ENCODE measurements at regions not wholly inside any gene's neighbourhood (a gene's known extent, or its start where the extent isn't known, plus 50 kb on each side); places are given as distances from the start of the nearest gene placed in this dataset.
"Not testable (repeated sequence)": the region's sequence is repeated elsewhere in the genome, so short reads cannot be mapped to it uniquely, and the experiment has no call there.

- ChIA-PET CTCF (no interaction called here), POLR2A (no interaction called here)
- Mint-ChIP-seq H3K27ac (no peak overlapping the region), H3K36me3 (no peaks in the 10 kb centered on the region), H3K4me1 (ENCODE audit: low read depth) (no peaks in the 10 kb centered on the region), H3K27me3 (peaks cover under 1% of the 10 kb centered on the region), H3K4me3 (no peak overlapping the region), H3K9me3 (no peaks in the 10 kb centered on the region)
- intact Hi-C loops (cut with micrococcal nuclease) = no loop called here
- DNase-seq = no peak
These were observed 137.1 kb upstream of the SFSWAP start for GRCh38 chr12:131573631-131574394.

GRCh38 chr12:131574395-131574771 lies 136.5 kb upstream of the SFSWAP start:
- Mint-ChIP-seq H3K9me3 (no peaks in the 10 kb centered on the region), H3K36me3 (no peaks in the 10 kb centered on the region), H3K4me3 (no peak overlapping the region), H3K4me1 (ENCODE audit: low read depth) (no peaks in the 10 kb centered on the region), H3K27me3 (peaks cover 2% of the 10 kb centered on the region), H3K27ac (no peak overlapping the region)
- intact Hi-C loops (cut with micrococcal nuclease) = no loop called here
- POLR2A ChIA-PET = no interaction called here
- CTCF ChIA-PET = no interaction called here
- DNase-seq = no peak

- Mint-ChIP-seq H3K27ac (no peak overlapping the region), H3K27me3 (peaks cover 2% of the 10 kb centered on the region), H3K4me1 (ENCODE audit: low read depth) (no peaks in the 10 kb centered on the region), H3K4me3 (no peak overlapping the region), H3K36me3 (no peaks in the 10 kb centered on the region), H3K9me3 (no peaks in the 10 kb centered on the region)
- ChIA-PET POLR2A (no interaction called here), CTCF (no interaction called here)
- intact Hi-C loops (cut with micrococcal nuclease) = no loop called here
- DNase-seq = no peak
These were observed 135.5 kb upstream of the SFSWAP start for GRCh38 chr12:131575371-131575770.

GRCh38 chr12:131576734-131577133 lies 134.2 kb upstream of the SFSWAP start:
- DNase-seq; H3K27ac Mint-ChIP-seq; H3K36me3 Mint-ChIP-seq; POLR2A ChIA-PET; H3K9me3 Mint-ChIP-seq; H3K4me3 Mint-ChIP-seq; intact Hi-C loops (cut with micrococcal nuclease); H3K27me3 Mint-ChIP-seq; CTCF ChIA-PET; H3K4me1 Mint-ChIP-seq (ENCODE audit: low read depth): not testable (repeated sequence)

- Mint-ChIP-seq H3K4me3 (no peak overlapping the region), H3K27me3 (peaks cover 2% of the 10 kb centered on the region), H3K27ac (no peak overlapping the region), H3K4me1 (ENCODE audit: low read depth) (no peaks in the 10 kb centered on the region), H3K9me3 (no peaks in the 10 kb centered on the region), H3K36me3 (no peaks in the 10 kb centered on the region)
- DNase-seq = no peak
- intact Hi-C loops (cut with micrococcal nuclease) = no loop called here
- CTCF ChIA-PET = no interaction called here
- POLR2A ChIA-PET = no interaction called here
These were observed 133.1 kb upstream of the SFSWAP start for GRCh38 chr12:131577766-131578165.

GRCh38 chr12:131578828-131579470 lies 131.9 kb upstream of the SFSWAP start:
- Mint-ChIP-seq H3K36me3 (no peaks in the 10 kb centered on the region), H3K27ac (no peak overlapping the region), H3K27me3 (peaks cover 2% of the 10 kb centered on the region), H3K4me3 (no peak overlapping the region), H3K9me3 (no peaks in the 10 kb centered on the region), H3K4me1 (ENCODE audit: low read depth) (no peaks in the 10 kb centered on the region)
- intact Hi-C loops (cut with micrococcal nuclease) = no loop called here
- ChIA-PET CTCF (no interaction called here), POLR2A (no interaction called here)
- DNase-seq = no peak

GRCh38 chr12:131583090-131583712 lies 127.7 kb upstream of the SFSWAP start:
- ChIA-PET CTCF (no interaction called here), POLR2A (no interaction called here)
- H3K27me3 Mint-ChIP-seq = peaks cover 2% of the 10 kb centered on the region
- no peak for DNase-seq
- no peaks in the 10 kb centered on the region for H3K36me3 Mint-ChIP-seq
- H3K4me1 Mint-ChIP-seq (ENCODE audit: low read depth) = no peaks in the 10 kb centered on the region
- intact Hi-C loops (cut with micrococcal nuclease) = no loop called here
- no peak overlapping the region for H3K27ac Mint-ChIP-seq
- no peak overlapping the region for H3K4me3 Mint-ChIP-seq
- H3K9me3 Mint-ChIP-seq = peaks cover 2% of the 10 kb centered on the region

- intact Hi-C loops (cut with micrococcal nuclease) = no loop called here
- Mint-ChIP-seq H3K4me1 (ENCODE audit: low read depth) (no peaks in the 10 kb centered on the region), H3K27me3 (no peaks in the 10 kb centered on the region), H3K36me3 (no peaks in the 10 kb centered on the region), H3K27ac (no peak overlapping the region), H3K4me3 (no peak overlapping the region), H3K9me3 (peaks cover 2% of the 10 kb centered on the region)
- ChIA-PET CTCF (no interaction called here), POLR2A (no interaction called here)
- DNase-seq = no peak
These were observed 124.6 kb upstream of the SFSWAP start for GRCh38 chr12:131586269-131586668.

- ChIA-PET POLR2A (no interaction called here), CTCF (interaction anchor here (1.1 kb wide), 1 partner anchor 9 kb away, joined by 3 read pairs; no protein-coding TSS in a partner anchor)
- H3K27ac Mint-ChIP-seq = no peak overlapping the region
- no peaks in the 10 kb centered on the region for H3K4me1 Mint-ChIP-seq (ENCODE audit: low read depth)
- intact Hi-C loops (cut with micrococcal nuclease) = no loop called here
- no peaks in the 10 kb centered on the region for H3K27me3 Mint-ChIP-seq
- DNase-seq = no peak
- H3K4me3 Mint-ChIP-seq = no peak overlapping the region
- H3K9me3 Mint-ChIP-seq = peaks cover 2% of the 10 kb centered on the region
- no peaks in the 10 kb centered on the region for H3K36me3 Mint-ChIP-seq
These were observed 124.1 kb upstream of the SFSWAP start for GRCh38 chr12:131586761-131587160.

GRCh38 chr12:131587565-131587964 lies 123.3 kb upstream of the SFSWAP start:
- peaks cover 2% of the 10 kb centered on the region for H3K4me1 Mint-ChIP-seq (ENCODE audit: low read depth)
- H3K27me3 Mint-ChIP-seq = no peaks in the 10 kb centered on the region
- peaks cover 2% of the 10 kb centered on the region for H3K9me3 Mint-ChIP-seq
- intact Hi-C loops (cut with micrococcal nuclease) = no loop called here
- DNase-seq = no peak
- ChIA-PET CTCF (interaction anchor here (1.1 kb wide), 1 partner anchor 8 kb away, joined by 3 read pairs; no protein-coding TSS in a partner anchor), POLR2A (no interaction called here)
- H3K4me3 Mint-ChIP-seq = no peak overlapping the region
- H3K36me3 Mint-ChIP-seq = no peaks in the 10 kb centered on the region
- no peak overlapping the region for H3K27ac Mint-ChIP-seq

GRCh38 chr12:131589221-131589897 lies 121.5 kb upstream of the SFSWAP start:
- ChIA-PET CTCF (no interaction called here), POLR2A (no interaction called here)
- Mint-ChIP-seq H3K27ac (no peak overlapping the region), H3K4me1 (ENCODE audit: low read depth) (peaks cover 16% of the 10 kb centered on the region), H3K9me3 (peaks cover 2% of the 10 kb centered on the region), H3K36me3 (no peaks in the 10 kb centered on the region), H3K4me3 (no peak overlapping the region), H3K27me3 (no peaks in the 10 kb centered on the region)
- intact Hi-C loops (cut with micrococcal nuclease) = no loop called here
- no peak for DNase-seq

- intact Hi-C loops (cut with micrococcal nuclease) = no loop called here
- CTCF ChIA-PET = no interaction called here
- no peak for DNase-seq
- Mint-ChIP-seq H3K36me3 (no peaks in the 10 kb centered on the region), H3K27ac (no peak overlapping the region), H3K27me3 (no peaks in the 10 kb centered on the region), H3K4me1 (ENCODE audit: low read depth) (peaks cover 16% of the 10 kb centered on the region), H3K4me3 (no peak overlapping the region), H3K9me3 (peaks cover 2% of the 10 kb centered on the region)
- POLR2A ChIA-PET = no interaction called here
These were observed 120.9 kb upstream of the SFSWAP start for GRCh38 chr12:131589966-131590365.
